ENCODE measurements at regions not wholly inside any gene's neighbourhood (a gene's known extent, or its start where the extent isn't known, plus 50 kb on each side); places are given as distances from the start of the nearest gene placed in this dataset.
"Not testable (repeated sequence)": the region's sequence is repeated elsewhere in the genome, so short reads cannot be mapped to it uniquely, and the experiment has no call there.

DNA sequence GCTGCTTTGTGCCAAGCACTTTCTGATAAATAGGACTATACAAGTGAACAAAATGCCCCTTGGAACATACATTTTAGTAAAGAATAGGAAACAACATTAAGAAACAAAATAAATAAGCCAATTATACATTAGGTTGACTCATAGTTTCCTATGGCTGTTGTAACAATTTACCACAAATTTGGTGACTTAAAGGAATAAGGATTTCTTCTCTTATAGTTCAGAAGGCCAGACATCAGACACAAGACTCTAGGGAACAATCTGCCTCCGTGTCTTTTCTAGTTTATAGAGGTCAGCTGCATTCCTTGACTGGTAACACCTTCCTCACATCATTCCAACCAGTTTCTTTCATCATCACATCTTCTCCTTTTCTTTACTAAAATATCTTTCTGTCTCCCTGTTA, 235.9 kb upstream of the PCDH18 start:
- ChIA-PET POLR2A (no interaction called here), CTCF (no interaction called here)

GRCh38 chr4:137762591-137762990, 230.3 kb upstream of the PCDH18 start:
- ChIA-PET POLR2A (no interaction called here), CTCF (interaction anchor here (0.7 kb wide), 1 partner anchor 44 kb away, joined by 3 read pairs; no protein-coding TSS in a partner anchor)

DNA sequence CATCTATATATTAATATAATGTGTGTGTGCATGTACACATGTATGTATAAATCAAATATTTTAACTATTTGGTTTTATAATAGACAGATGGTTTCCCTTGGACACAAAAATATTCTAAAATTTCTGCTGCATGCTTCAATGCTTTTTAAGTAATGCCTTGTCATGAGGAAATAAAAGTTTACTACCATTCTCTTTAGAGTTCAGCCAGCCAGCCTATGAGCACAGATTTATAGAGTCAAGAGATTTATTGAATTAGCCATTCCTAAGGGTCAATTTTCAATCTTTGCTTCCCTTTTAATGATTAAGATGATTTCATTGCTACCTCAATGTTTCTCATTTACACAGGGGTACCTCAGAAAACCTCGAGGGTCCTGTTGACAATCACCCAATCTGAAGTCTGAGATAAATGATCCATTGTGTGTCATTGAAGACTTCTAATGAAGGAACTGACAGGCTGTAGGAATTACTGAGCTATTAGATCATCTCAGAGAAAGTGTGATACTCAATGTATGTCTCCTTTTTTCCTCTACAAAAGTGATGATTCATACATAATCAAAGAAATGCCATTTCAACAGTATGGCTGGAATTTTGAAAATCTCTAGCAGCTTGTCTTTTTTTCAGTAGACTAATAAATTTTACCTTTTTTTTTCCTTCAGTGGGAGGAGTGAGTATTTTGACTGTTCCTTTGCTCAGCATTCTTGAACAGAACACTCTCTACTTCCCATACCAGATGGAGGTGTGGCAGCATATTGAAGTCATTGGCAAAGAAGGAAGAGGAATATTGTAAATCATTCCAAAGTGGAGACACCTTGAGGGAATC, 222.6 kb upstream of the PCDH18 start:
- POLR2A ChIA-PET: no interaction called here
- CTCF ChIA-PET: no interaction called here

- CTCF ChIA-PET: no interaction called here
- POLR2A ChIA-PET: no interaction called here
Measured at GRCh38 chr4:137749466-137749865, 217.2 kb upstream of the PCDH18 start.

DNA sequence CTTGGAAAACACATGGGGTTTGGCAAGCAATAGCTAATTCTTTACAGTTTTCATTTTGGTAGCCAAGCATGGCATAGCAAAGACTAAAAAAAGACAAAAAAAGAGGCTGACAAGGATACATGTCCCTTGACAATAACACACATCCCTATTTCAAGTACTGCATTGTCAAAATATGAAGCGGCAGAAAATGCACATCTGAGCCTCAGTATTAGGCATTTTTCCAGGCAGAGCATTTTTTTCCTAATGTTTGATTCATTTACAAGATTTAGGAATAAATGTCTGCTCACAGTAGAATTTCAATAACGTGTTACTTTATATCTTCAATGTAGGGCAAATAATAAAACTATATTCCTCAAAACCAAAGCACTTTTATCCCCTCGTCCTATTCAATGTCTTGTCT, 216.3 kb upstream of the PCDH18 start:
- CTCF ChIA-PET: no interaction called here
- POLR2A ChIA-PET: no interaction called here

DNA sequence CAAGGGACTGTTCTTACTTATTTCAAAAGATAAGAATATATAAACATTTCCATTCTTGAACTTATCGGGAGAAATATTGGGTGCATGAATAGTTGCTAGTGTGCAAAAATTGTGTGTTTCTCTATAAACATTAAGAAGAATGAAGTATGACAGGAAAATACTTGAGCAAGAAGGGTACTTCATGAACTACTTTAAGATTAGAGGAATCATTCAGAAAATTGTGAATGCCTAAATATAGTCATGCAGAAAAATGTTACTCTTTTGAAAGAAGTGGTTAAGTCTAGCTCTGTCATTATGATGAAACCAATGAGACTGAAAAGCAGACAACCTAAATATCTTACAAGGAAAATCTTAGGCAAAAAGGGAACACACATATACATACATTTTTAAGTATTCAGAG, 207.8 kb upstream of the PCDH18 start:
- ChIA-PET CTCF (no interaction called here), POLR2A (no interaction called here)

DNA sequence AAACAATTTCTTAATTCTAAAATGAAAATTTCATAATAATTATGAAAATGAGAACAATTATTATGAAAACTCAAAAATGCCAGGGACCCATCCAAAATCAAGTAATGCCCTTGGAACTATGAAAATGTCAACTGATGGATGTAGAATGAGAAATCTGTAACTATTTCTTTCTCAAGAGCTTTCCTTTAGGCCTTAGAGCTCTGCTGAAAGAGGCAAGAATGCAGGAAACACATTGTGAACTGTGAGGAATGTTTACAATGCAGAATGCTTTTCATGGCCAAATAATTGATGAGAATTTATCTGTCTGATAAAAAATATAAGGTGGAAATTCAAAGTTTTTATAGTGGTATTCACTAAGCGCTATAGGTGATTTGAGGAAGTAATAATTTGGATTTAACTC, 207.1 kb upstream of the PCDH18 start:
- POLR2A ChIA-PET: no interaction called here
- CTCF ChIA-PET: no interaction called here

- ChIA-PET CTCF (no interaction called here), POLR2A (no interaction called here)
Measured at GRCh38 chr4:137738375-137738990, 206.2 kb upstream of the PCDH18 start.

DNA sequence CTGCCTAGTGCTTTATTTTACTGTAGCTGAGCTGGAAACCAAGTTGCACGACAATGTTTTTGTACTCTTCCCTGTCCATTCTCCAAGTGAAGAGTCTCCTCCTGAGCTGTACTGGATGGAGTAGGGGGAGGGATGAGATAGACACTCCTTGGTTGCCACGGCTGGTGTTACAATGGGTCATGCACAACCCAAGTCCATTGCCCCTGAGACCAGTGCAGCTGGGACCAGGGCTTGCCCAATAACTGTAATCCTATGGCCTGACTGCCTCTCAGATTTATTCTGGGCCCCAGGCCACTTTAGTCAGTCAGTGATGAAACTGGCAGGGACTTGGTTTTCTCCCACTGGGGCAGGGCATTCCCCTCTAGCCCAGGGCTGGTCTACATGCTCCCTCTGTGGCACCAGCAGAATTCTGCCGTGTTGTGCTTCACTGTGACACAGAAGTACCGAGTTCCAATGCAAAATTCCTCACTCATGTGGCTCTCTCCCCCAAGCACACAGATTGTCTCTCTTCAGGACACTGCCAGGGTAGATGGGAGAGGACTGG, 203.3 kb upstream of the PCDH18 start:
- ChIA-PET CTCF (no interaction called here), POLR2A (no interaction called here)

- POLR2A ChIA-PET, CTCF ChIA-PET: not testable (repeated sequence)
Measured at GRCh38 chr4:137733174-137734141, 201.2 kb upstream of the PCDH18 start.

- ChIA-PET CTCF (no interaction called here), POLR2A (no interaction called here)
Measured at GRCh38 chr4:137722910-137723309, 190.6 kb upstream of the PCDH18 start.

DNA sequence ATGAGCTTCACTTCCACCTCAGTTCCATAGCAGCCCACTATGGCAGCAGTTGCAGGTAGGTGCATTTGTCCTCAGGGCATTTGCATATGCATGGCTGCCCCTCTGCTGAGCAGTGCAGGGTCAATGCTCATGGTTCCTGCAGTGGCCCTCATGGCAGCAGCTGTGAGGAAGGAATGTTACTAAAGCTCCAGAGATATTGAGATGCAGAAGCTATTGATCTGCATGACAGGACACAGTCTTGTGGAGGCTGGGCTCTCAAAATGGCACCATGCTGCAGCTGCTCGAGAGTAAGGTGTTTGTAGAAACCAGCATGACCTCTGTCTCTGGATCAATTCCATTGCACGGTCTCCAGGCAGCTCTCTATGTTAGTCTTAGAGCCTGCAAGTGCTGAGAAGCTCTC, 179.2 kb upstream of the PCDH18 start:
- CTCF ChIA-PET: no interaction called here
- POLR2A ChIA-PET: no interaction called here

DNA sequence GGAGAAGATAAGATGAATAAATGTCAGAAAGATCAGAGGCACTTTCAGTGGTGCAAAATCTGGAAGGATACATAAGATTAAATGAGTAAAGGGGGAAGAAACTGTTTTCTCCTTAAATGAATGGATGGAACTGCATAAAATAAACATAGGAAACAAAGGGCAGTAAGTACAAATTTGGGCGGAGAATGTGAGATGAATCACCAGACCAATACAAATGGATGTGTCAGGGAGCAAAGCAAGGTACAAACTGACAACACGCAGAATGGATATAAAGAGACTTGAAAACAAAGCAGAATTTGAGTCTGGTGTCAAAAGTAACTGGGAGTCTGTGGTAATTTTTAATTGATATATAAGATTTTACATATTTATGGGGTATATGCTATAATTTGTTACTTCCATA, 175.3 kb upstream of the PCDH18 start:
- POLR2A ChIA-PET: no interaction called here
- CTCF ChIA-PET: no interaction called here

GRCh38 chr4:137707102-137707620, 174.9 kb upstream of the PCDH18 start:
- POLR2A ChIA-PET: no interaction called here
- CTCF ChIA-PET: no interaction called here

- CTCF ChIA-PET: no interaction called here
- POLR2A ChIA-PET: no interaction called here
Measured at GRCh38 chr4:137705171-137705783, 173.0 kb upstream of the PCDH18 start.

DNA sequence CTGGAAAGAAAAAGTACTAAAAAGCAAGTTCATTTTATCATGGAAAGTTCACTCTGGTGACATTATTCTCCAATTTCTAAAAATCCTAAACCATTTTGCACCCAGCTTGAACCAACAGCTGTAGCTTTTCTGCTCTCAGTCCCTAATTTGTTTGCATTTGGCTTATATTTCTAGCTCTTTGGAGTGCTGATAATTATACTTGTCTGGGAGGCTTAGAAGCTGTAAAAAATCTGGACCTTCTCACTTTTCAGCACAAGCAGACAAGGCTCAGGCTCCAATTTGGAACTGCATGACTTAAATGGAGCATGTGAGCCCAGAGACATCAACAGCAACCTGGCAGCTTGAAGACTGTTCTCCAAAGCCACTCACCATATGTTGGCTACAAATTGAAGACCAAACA, 170.9 kb upstream of the PCDH18 start:
- POLR2A ChIA-PET: no interaction called here
- CTCF ChIA-PET: no interaction called here

DNA sequence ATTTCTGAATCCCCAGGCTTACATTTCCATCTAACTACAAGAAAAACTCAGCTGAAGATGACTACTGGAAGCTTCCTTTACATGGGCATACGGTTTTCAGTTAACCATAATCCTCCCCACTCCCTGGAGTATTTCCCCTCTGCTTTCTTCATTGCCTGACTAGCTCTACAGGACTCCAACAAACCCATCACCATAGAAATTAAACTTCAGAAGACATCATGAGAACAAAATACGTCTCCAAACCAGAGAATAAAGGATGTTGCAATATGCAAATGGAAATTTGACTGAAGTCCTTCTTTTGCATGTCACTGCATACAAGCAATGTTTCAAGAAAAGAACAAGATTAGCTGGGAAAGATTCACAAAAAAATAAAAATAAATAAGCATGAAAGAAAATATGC, 170.2 kb upstream of the PCDH18 start:
- CTCF ChIA-PET: no interaction called here
- POLR2A ChIA-PET: no interaction called here

DNA sequence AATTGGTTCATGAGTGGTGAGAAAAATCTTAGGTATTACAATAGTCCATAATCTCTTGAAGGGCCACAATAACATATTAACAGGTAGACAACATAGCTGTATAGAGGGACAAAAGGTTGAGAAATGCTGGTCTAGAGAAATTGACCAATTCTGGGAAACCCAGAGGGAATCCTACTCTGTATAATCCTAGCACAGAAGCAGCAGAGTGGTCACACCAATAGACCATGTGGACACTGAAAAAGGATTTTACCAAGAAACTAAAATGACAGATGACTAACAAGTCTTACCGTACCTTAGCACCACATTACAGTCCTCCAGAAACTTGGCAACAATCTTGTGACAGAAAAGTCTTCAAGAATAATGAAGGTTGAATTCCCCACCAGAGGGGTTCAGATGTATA, 169.1 kb upstream of the PCDH18 start:
- CTCF ChIA-PET: no interaction called here
- POLR2A ChIA-PET: no interaction called here

DNA sequence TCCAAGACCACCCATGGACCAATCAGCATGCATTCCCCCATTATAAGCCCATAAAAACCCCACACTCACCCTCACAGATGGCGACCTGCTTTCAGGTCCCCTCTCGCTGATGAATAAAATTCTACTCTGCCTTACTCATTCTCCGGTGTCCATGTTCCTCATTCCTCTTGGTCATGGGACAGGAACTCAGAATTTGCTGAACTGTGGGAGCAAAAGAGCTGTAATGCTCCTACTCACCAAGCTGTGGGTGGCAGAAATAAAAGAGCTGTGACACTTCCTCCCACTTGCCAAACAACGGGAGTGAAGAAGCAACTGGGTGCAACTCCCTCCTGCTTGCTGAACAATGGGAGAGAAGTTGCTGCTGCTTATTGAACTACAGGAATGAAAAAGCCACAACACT, 168.5 kb upstream of the PCDH18 start:
- ChIA-PET CTCF (no interaction called here), POLR2A (no interaction called here)

DNA sequence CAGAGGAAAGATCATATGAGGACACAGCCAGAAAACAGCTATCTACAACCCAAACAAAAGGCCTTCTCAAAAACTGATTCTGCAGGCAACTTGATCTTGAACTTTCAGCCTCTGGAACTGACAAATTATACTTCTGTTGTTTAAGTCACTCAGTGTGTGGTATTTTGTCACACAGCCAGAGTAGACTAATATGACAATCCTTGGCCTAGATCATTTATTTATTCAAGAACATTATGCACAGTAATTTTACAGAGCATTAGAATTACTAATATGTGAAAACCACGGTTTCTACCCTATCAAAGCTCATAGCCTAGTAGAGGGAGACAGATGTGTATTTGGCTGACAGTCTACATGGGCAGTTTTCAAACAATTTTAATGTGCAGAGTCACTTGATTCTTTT, 167.8 kb upstream of the PCDH18 start:
- ChIA-PET POLR2A (no interaction called here), CTCF (no interaction called here)

All from activated CD8-positive, alpha-beta memory T cell treated with anti-CD3 and anti-CD28 coated beads for 36 hours (primary cell).